CD14-positive monocyte (primary cell): ENCODE measurements at regions not wholly inside any gene's neighbourhood (a gene's known extent, or its start where the extent isn't known, plus 50 kb on each side); places are given as distances from the start of the nearest gene placed in this dataset.
A peak's percentile ranks its signal among the peaks of the same experiment; 100 is the strongest.

Experiments used
- DNase-seq, 3 donors: peaks; one replicate each; pipeline ENCODE4 v3.0.0-alpha.2; 2011 to 2022
- H2AFZ ChIP-seq: 2 replicates; pipeline ENCODE4 v1.6.0; 2012; ENCODE audit warnings: mild to moderate bottlenecking, low read depth, low read length, inconsistent platforms; ENCODE audit not compliant: insufficient read depth, poor library complexity, severe bottlenecking
- H3K27ac ChIP-seq, 2 donors: 1 replicate in 1 of 2; 2 replicates in 1 of 2; pipeline ENCODE4 v1.5.1; 2012 to 2013; ENCODE audit warnings: low read length in 2 of 2, control low read depth in 1 of 2, inconsistent platforms in 1 of 2, low read depth in 1 of 2, mild to moderate bottlenecking in 1 of 2
- H3K27me3 ChIP-seq, 2 donors: one replicate each; pipeline versions ENCODE4 v1.6.0 to v1.6.1; 2011 to 2013; ENCODE audit warnings: low read length in 2 of 2; ENCODE audit not compliant: control insufficient read depth in 2 of 2, insufficient read depth in 2 of 2
- H3K36me3 ChIP-seq, 2 donors: replicated peaks in 1 of 2; 1 replicate in 1 of 2; 2 replicates in 1 of 2; pipeline versions ENCODE4 v1.5.1 to v1.6.1; 2012 to 2013; ENCODE audit warnings: low read length in 2 of 2, control low read depth in 1 of 2, inconsistent platforms in 1 of 2, mild to moderate bottlenecking in 1 of 2; ENCODE audit not compliant: insufficient read depth in 2 of 2, control insufficient read depth in 1 of 2
- H3K4me1 ChIP-seq, 2 donors: 1 replicate in 1 of 2; 2 replicates in 1 of 2; pipeline versions ENCODE4 v1.5.1 to v1.6.1; 2012 to 2013; ENCODE audit warnings: low read length in 2 of 2, control low read depth in 1 of 2, inconsistent platforms in 1 of 2, mild to moderate bottlenecking in 1 of 2, moderate library complexity in 1 of 2; ENCODE audit not compliant: insufficient read depth in 2 of 2, control insufficient read depth in 1 of 2
- H3K4me2 ChIP-seq: replicated peaks from 2 replicates; pipeline ENCODE3; 2012; ENCODE audit warnings: low read length, moderate library complexity, mild to moderate bottlenecking; ENCODE audit not compliant: poor library complexity, severe bottlenecking; ENCODE audit errors: extremely low read depth
- H3K4me3 ChIP-seq, 3 experiments: fragments of 200-600 bp in 1 of 3; sonication (generic) in 1 of 3; replicated peaks in 1 of 3; 1 replicate in 2 of 3; 2 replicates in 1 of 3; pipeline ENCODE4 v1.5.1; 2011 to 2013; ENCODE audit warnings: low read length in 3 of 3, mild to moderate bottlenecking in 3 of 3, control low read depth in 2 of 3, low read depth in 2 of 3, inconsistent platforms in 1 of 3, moderate library complexity in 1 of 3
- H3K79me2 ChIP-seq: 2 replicates; pipeline ENCODE4 v1.6.0; 2012; ENCODE audit warnings: mild to moderate bottlenecking, control low read depth, inconsistent platforms, low read length, moderate library complexity; ENCODE audit not compliant: insufficient read depth
- H3K9ac ChIP-seq: 2 replicates; pipeline ENCODE4 v1.6.0; 2017; ENCODE audit warnings: low read length, mild to moderate bottlenecking; ENCODE audit not compliant: insufficient read depth, poor library complexity, severe bottlenecking
- H3K9me3 ChIP-seq, 2 donors: replicated peaks in 1 of 2; 1 replicate in 1 of 2; 2 replicates in 1 of 2; pipeline versions ENCODE4 v1.5.1 to v1.6.1; 2012 to 2013; ENCODE audit warnings: low read length in 2 of 2, control low read depth in 1 of 2; ENCODE audit not compliant: control insufficient read depth in 1 of 2, insufficient read depth in 1 of 2
- H4K20me1 ChIP-seq: 2 replicates; pipeline ENCODE4 v1.6.0; 2012; ENCODE audit warnings: mild to moderate bottlenecking, low read length, control low read depth, moderate library complexity; ENCODE audit not compliant: insufficient read depth
- H3K27ac Mint-ChIP-seq, 7 donors: one replicate each; pipeline ENCODE4 v1.8.0; 2020; ENCODE audit warnings: mild to moderate bottlenecking in 7 of 7, mixed read lengths in 7 of 7, moderate library complexity in 6 of 7, inconsistent platforms in 2 of 7
- H3K27me3 Mint-ChIP-seq, 3 donors: one replicate each; pipeline ENCODE4 v1.8.0; 2021 to 2022; ENCODE audit warnings: low read depth in 3 of 3, mild to moderate bottlenecking in 3 of 3, mixed read lengths in 3 of 3, moderate library complexity in 3 of 3, inconsistent platforms in 1 of 3
- H3K36me3 Mint-ChIP-seq, 2 donors: one replicate each; pipeline ENCODE4 v1.8.0; 2020; ENCODE audit warnings: mixed read lengths in 2 of 2, inconsistent platforms in 1 of 2, mild to moderate bottlenecking in 1 of 2
- H3K4me1 Mint-ChIP-seq: one replicate; pipeline ENCODE4 v1.8.0; 2020; ENCODE audit warnings: mild to moderate bottlenecking, mixed read lengths
- H3K4me3 Mint-ChIP-seq, 2 donors: one replicate each; pipeline ENCODE4 v1.8.0; 2020; ENCODE audit warnings: mild to moderate bottlenecking in 2 of 2, mixed read lengths in 2 of 2, moderate library complexity in 1 of 2
- H3K9me3 Mint-ChIP-seq, 7 donors: one replicate each; pipeline ENCODE4 v1.8.0; 2020 to 2022; ENCODE audit warnings: mixed read lengths in 7 of 7, mild to moderate bottlenecking in 6 of 7, moderate library complexity in 6 of 7, inconsistent platforms in 2 of 7
- WGBS: methylation state at CpG from one replicate; pipeline ENCODE4 v1.1.5; 2013; ENCODE audit warnings: missing lambda C conversion rate; ENCODE audit not compliant: insufficient coverage; 5-methylcytosine and 5-hydroxymethylcytosine counted together
- intact Hi-C, 2 donors: fragments of 100-400 bp; cut with micrococcal nuclease; formaldehyde crosslinking; loops; one replicate each; pipeline versions ENCODE4 v1.15.0 to v1.15.1; 2023
- TF ChIP-seq, protein P1 (sequence below): fragments of 200-600 bp; IDR thresholded peaks from one replicate; pipeline ENCODE4 v1.8.0; 2022; ENCODE audit warnings: antibody characterized with exemption, mild to moderate bottlenecking

DNA sequence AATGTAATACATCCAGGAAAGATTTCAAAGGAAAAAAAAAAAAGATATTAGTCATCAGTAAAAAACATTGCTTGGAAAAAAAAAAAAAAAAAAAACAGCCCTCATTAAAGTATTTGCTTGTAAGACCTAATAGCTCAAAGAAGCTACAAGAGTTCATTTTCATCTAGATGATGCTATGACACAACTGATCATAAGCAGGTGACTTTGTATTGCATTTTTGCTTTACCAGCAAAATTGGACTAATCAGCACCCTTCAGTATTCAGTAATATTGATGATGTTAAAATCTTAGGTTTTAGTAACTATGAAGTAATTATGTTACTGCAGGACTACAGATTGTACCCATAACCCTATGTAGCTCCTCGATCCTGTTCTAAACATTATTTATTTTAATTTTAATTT is 214.7 kb upstream of the CADM2 start:
- no CpG with 5 or more reads among the region's 1 CpG for WGBS
- Histone ChIP-seq H2AFZ (no peak overlapping the region), H3K9me3 (no peaks in the 10 kb centered on the region), H3K4me2 (no peak overlapping the region), H3K4me3 (no peak overlapping the region), H3K79me2 (no peaks in the 10 kb centered on the region), H3K27ac (no peak overlapping the region), H3K27me3 (no peaks in the 10 kb centered on the region), H4K20me1 (no peaks in the 10 kb centered on the region), H3K4me1 (no peaks in the 10 kb centered on the region), H3K9ac (no peak overlapping the region), H3K36me3 (no peaks in the 10 kb centered on the region)
- no peaks in the 10 kb centered on the region for H3K9me3 Mint-ChIP-seq
- no peaks in the 10 kb centered on the region for H3K4me1 Mint-ChIP-seq
- no peak overlapping the region for H3K4me3 Mint-ChIP-seq
- no peak for DNase-seq
- no peak overlapping the region for H3K27ac Mint-ChIP-seq
- TF ChIP-seq, protein P1, sequence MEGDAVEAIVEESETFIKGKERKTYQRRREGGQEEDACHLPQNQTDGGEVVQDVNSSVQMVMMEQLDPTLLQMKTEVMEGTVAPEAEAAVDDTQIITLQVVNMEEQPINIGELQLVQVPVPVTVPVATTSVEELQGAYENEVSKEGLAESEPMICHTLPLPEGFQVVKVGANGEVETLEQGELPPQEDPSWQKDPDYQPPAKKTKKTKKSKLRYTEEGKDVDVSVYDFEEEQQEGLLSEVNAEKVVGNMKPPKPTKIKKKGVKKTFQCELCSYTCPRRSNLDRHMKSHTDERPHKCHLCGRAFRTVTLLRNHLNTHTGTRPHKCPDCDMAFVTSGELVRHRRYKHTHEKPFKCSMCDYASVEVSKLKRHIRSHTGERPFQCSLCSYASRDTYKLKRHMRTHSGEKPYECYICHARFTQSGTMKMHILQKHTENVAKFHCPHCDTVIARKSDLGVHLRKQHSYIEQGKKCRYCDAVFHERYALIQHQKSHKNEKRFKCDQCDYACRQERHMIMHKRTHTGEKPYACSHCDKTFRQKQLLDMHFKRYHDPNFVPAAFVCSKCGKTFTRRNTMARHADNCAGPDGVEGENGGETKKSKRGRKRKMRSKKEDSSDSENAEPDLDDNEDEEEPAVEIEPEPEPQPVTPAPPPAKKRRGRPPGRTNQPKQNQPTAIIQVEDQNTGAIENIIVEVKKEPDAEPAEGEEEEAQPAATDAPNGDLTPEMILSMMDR = no peak
- no peaks in the 10 kb centered on the region for H3K36me3 Mint-ChIP-seq
- peaks cover 0 to 2% (median 0%) of the 10 kb centered on the region in 3 donors for H3K27me3 Mint-ChIP-seq
- intact Hi-C loops = no loop called here

DNA sequence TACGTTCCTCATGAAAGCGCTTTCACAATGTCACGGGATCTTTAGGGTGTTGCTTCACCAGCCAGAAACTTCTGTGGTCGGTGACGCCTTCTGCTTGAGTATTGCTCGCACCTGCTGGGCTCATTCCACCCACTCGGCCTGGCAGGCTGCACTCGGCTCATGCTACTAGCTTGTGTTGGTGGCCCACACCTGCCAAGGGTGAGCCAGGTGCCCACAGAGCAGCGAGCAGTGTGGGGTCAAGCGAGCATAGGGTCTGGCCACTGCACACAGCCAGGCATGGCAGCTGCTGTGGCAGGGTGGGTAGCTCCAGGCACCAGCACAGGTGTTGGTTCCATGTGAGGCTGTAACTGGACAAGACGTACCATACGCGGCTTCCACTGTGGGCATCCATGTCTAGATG is 202.9 kb upstream of the CADM2 start:
- no peaks in the 10 kb centered on the region for H3K79me2 ChIP-seq
- H3K9me3 ChIP-seq = peaks cover 9 to 31% of the 10 kb centered on the region in 2 donors
- no peaks in the 10 kb centered on the region for H4K20me1 ChIP-seq
- H3K27ac ChIP-seq = no peak overlapping the region
- H3K4me1 Mint-ChIP-seq = no peaks in the 10 kb centered on the region
- 92% methylated on average over 13 of the region's 13 CpGs for WGBS
- intact Hi-C loops = no loop called here
- no peak overlapping the region for H3K4me3 ChIP-seq
- H3K4me1 ChIP-seq = no peaks in the 10 kb centered on the region
- no peaks in the 10 kb centered on the region for H3K36me3 ChIP-seq
- peaks cover 0 to 14% (median 9%) of the 10 kb centered on the region in 7 donors for H3K9me3 Mint-ChIP-seq
- no peaks in the 10 kb centered on the region for H3K27me3 ChIP-seq
- no peak overlapping the region for H3K4me2 ChIP-seq
- H3K36me3 Mint-ChIP-seq = no peaks in the 10 kb centered on the region
- no peak overlapping the region for H2AFZ ChIP-seq
- DNase-seq = no peak
- peaks cover 0 to 3% (median 0%) of the 10 kb centered on the region in 3 donors for H3K27me3 Mint-ChIP-seq
- H3K27ac Mint-ChIP-seq = peak overlapping the region in 1 of 7 donors; percentile 3
- TF ChIP-seq, protein P1 = no peak
- no peak overlapping the region for H3K4me3 Mint-ChIP-seq
- no peak overlapping the region for H3K9ac ChIP-seq
